Transverse colon (tissue), 4 donors: ENCODE measurements at regions not wholly inside any gene's neighbourhood (a gene's known extent, or its start where the extent isn't known, plus 50 kb on each side); places are given as distances from the start of the nearest gene placed in this dataset.

Experiments
- CTCF ChIP-seq, 5 experiments: fragments of 200-600 bp in 3 of 5; fragments of 450-650 bp in 2 of 5; sonication (generic) in 3 of 5; IDR thresholded peaks; 1 replicate in 2 of 5; 2 replicates in 3 of 5; pipeline ENCODE4 v1.5.1; 2016 to 2017; ENCODE audit warnings: antibody characterized with exemption in 5 of 5, inconsistent platforms in 3 of 5, mild to moderate bottlenecking in 2 of 5, moderate library complexity in 1 of 5
- POLR2A ChIP-seq: fragments of 450-650 bp; IDR thresholded peaks from one replicate; pipeline ENCODE4 v1.6.1; 2016; ENCODE audit warnings: antibody characterized with exemption, mild to moderate bottlenecking, moderate library complexity
- POLR2AphosphoS5 ChIP-seq, 3 donors: sonication (generic); formaldehyde crosslinking; IDR thresholded peaks; one replicate each; pipeline ENCODE4 v1.6.1; 2016; ENCODE audit warnings: antibody characterized with exemption in 3 of 3

GRCh38 chr12:131634037-131634436 is 76.9 kb upstream of the SFSWAP start:
- no peak for TF ChIP-seq CTCF (IDR thresholded peaks at IDR 0.05)
- no peak for TF ChIP-seq POLR2A
- TF ChIP-seq POLR2AphosphoS5 (IDR thresholded peaks at IDR 0.05) = no peak
